Keratinocyte (primary cell): ENCODE measurements at regions not wholly inside any gene's neighbourhood (a gene's known extent, or its start where the extent isn't known, plus 50 kb on each side); places are given as distances from the start of the nearest gene placed in this dataset.

Experiments used
- DNase-seq: peaks from one replicate; pipeline ENCODE4 v3.0.0-alpha.2; 2011; ENCODE audit warnings: low read depth, missing footprints, low spot score
- FAIRE-seq: peaks from 2 replicates; lab custom pipeline; 2011; peaks lifted over from hg19 to GRCh38; lab: Jason Lieb, UNC
- H2AFZ ChIP-seq: 2 replicates; pipeline ENCODE4 v1.6.0; 2012; ENCODE audit warnings: low read length, control low read depth, inconsistent platforms; ENCODE audit not compliant: control insufficient read depth
- H3K27ac ChIP-seq: 2 replicates; pipeline ENCODE4 v1.5.1; 2011; ENCODE audit warnings: low read length; ENCODE audit not compliant: control insufficient read depth, insufficient read depth
- H3K27me3 ChIP-seq: 3 replicates; pipeline ENCODE4 v1.6.0; 2011; ENCODE audit warnings: low read length; ENCODE audit not compliant: control insufficient read depth, insufficient read depth; ENCODE audit errors: extremely low read depth
- H3K36me3 ChIP-seq, 2 experiments: 2 replicates in 1 of 2; 3 replicates in 1 of 2; pipeline ENCODE4 v1.5.1; 2011; ENCODE audit warnings: low read length in 2 of 2, mild to moderate bottlenecking in 1 of 2; ENCODE audit not compliant: control insufficient read depth in 2 of 2, insufficient read depth in 2 of 2; ENCODE audit errors: extremely low read depth in 1 of 2
- H3K4me1 ChIP-seq: 3 replicates; pipeline ENCODE4 v1.5.1; 2011; ENCODE audit warnings: low read length; ENCODE audit not compliant: control insufficient read depth, insufficient read depth; ENCODE audit errors: extremely low read depth
- H3K4me2 ChIP-seq: 3 replicates; pipeline ENCODE4 v1.6.0; 2011; ENCODE audit warnings: low read depth, low read length; ENCODE audit not compliant: control insufficient read depth, insufficient read depth; ENCODE audit errors: extremely low read depth
- H3K4me3 ChIP-seq, 3 experiments: fragments of 200-600 bp in 1 of 3; sonication (generic) in 1 of 3; 2 replicates in 2 of 3; 3 replicates in 1 of 3; pipeline ENCODE4 v1.5.1; 2011 to 2016; ENCODE audit warnings: low read length in 3 of 3, mild to moderate bottlenecking in 3 of 3, control low read depth in 2 of 3, inconsistent platforms in 1 of 3, low read depth in 1 of 3, mixed read lengths in 1 of 3, mixed run types in 1 of 3, moderate library complexity in 1 of 3; ENCODE audit not compliant: control insufficient read depth in 2 of 3, insufficient read depth in 2 of 3; ENCODE audit errors: extremely low read depth in 1 of 3
- H3K79me2 ChIP-seq: 2 replicates; pipeline ENCODE4 v1.6.0; 2012; ENCODE audit warnings: low read length; ENCODE audit not compliant: control insufficient read depth, insufficient read depth
- H3K9ac ChIP-seq: 3 replicates; pipeline ENCODE4 v1.6.0; 2011; ENCODE audit warnings: low read length; ENCODE audit not compliant: control insufficient read depth, insufficient read depth; ENCODE audit errors: extremely low read depth
- H3K9me1 ChIP-seq: 3 replicates; pipeline ENCODE4 v1.6.0; 2011; ENCODE audit warnings: low read length; ENCODE audit not compliant: control insufficient read depth, insufficient read depth; ENCODE audit errors: extremely low read depth
- H3K9me3 ChIP-seq: 2 replicates; pipeline ENCODE4 v1.5.1; 2012; ENCODE audit warnings: low read depth, low read length; ENCODE audit not compliant: control insufficient read depth
- H4K20me1 ChIP-seq: 3 replicates; pipeline ENCODE4 v1.6.0; 2011; ENCODE audit warnings: low read length; ENCODE audit not compliant: control insufficient read depth, insufficient read depth; ENCODE audit errors: extremely low read depth
- EZH2 ChIP-seq: IDR thresholded peaks from one replicate; pipeline ENCODE4 v1.6.1; 2012; ENCODE audit warnings: inconsistent platforms, mild to moderate bottlenecking, low read length, moderate library complexity
- dilution Hi-C: fragments of 300-500 bp; cut with MboI; formaldehyde crosslinking; loops from one replicate; pipeline ENCODE4 v1.7.0; 2020; ENCODE audit warnings: low sequenced_read_pairs; ENCODE audit not compliant: extremely low pct_ligation_motif_present
- TF ChIP-seq, protein P1 (sequence below), 3 experiments: IDR thresholded peaks in 1 of 3; conservative IDR thresholded peaks in 1 of 3; optimal IDR thresholded peaks in 1 of 3; 2 replicates in 2 of 3; 3 replicates in 1 of 3; pipeline versions ENCODE3 to v1.5.1; 2011; ENCODE audit warnings: low read length in 3 of 3, mild to moderate bottlenecking in 3 of 3, moderate library complexity in 2 of 3, control low read depth in 1 of 3, inconsistent platforms in 1 of 3; ENCODE audit not compliant: insufficient read depth in 2 of 3; ENCODE audit errors: extremely low read depth in 1 of 3

DNA sequence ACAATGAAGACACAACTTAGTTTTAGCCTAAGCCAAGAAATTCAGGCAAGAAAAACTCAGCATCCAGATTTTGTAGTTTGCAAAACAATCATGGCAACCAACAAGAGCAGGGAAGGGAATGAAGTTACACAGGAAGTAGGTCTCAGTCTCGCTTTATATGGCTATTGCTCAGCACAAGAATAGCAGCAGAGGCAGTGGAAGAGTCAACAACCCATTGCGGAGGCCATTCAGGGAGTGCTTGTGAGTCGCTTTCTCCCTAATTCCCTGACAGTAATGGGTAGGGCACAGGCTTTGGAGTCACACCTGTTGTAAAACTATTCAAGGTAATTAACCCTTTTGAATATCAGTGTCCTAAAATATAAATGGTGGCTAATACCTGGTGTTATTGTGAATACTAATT, 238.5 kb downstream of the HDGFL1 start:
- no peaks in the 10 kb centered on the region for H4K20me1 ChIP-seq
- no peaks in the 10 kb centered on the region for H3K36me3 ChIP-seq
- H3K9me3 ChIP-seq: no peaks in the 10 kb centered on the region
- H3K9me1 ChIP-seq: no peaks in the 10 kb centered on the region
- no peak overlapping the region for H3K9ac ChIP-seq
- H3K27ac ChIP-seq: no peak overlapping the region
- no peak overlapping the region for H2AFZ ChIP-seq
- no peaks in the 10 kb centered on the region for H3K79me2 ChIP-seq
- no peak overlapping the region for H3K4me2 ChIP-seq
- FAIRE-seq: no peak
- H3K4me3 ChIP-seq: no peak overlapping the region
- no peaks in the 10 kb centered on the region for H3K27me3 ChIP-seq
- DNase-seq: no peak
- H3K4me1 ChIP-seq: no peaks in the 10 kb centered on the region
- no peak for TF ChIP-seq EZH2
- TF ChIP-seq, protein P1, sequence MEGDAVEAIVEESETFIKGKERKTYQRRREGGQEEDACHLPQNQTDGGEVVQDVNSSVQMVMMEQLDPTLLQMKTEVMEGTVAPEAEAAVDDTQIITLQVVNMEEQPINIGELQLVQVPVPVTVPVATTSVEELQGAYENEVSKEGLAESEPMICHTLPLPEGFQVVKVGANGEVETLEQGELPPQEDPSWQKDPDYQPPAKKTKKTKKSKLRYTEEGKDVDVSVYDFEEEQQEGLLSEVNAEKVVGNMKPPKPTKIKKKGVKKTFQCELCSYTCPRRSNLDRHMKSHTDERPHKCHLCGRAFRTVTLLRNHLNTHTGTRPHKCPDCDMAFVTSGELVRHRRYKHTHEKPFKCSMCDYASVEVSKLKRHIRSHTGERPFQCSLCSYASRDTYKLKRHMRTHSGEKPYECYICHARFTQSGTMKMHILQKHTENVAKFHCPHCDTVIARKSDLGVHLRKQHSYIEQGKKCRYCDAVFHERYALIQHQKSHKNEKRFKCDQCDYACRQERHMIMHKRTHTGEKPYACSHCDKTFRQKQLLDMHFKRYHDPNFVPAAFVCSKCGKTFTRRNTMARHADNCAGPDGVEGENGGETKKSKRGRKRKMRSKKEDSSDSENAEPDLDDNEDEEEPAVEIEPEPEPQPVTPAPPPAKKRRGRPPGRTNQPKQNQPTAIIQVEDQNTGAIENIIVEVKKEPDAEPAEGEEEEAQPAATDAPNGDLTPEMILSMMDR (optimal IDR thresholded peaks at IDR 0.05 in 1 of 3, IDR thresholded peaks at IDR 0.05 in 1 of 3, conservative IDR thresholded peaks at IDR 0.05 in 1 of 3; ENCODE audit: extremely low read depth in 1 of 3, insufficient read depth in 2 of 3, low read length in 3 of 3): no peak
- dilution Hi-C loops: no loop called here

DNA sequence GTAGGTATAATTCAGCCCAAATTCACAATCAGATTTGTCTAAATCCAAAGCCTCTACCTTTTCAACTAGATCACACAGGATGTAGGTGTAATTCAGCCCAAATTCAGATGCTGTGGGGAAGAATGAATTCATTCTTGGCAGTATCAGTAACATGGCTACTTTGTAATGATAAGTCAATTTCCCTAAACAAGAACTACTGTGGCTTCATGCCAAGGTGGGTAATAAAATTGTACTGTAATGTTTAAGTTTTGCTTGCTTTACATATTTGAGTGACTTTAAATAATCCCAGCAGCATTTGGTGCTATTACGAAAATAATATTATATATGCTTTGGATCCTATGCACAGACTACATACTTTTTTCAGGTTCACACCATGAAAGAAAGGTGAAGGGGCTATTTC, 239.1 kb downstream of the HDGFL1 start:
- no peaks in the 10 kb centered on the region for H3K36me3 ChIP-seq
- H3K9ac ChIP-seq: no peak overlapping the region
- dilution Hi-C loops: no loop called here
- no peaks in the 10 kb centered on the region for H3K79me2 ChIP-seq
- FAIRE-seq (no peak), DNase-seq (no peak)
- no peaks in the 10 kb centered on the region for H4K20me1 ChIP-seq
- no peaks in the 10 kb centered on the region for H3K27me3 ChIP-seq
- no peak overlapping the region for H3K4me3 ChIP-seq
- no peaks in the 10 kb centered on the region for H3K9me3 ChIP-seq
- TF ChIP-seq, protein P1 (optimal IDR thresholded peaks at IDR 0.05 in 1 of 3, IDR thresholded peaks at IDR 0.05 in 1 of 3, conservative IDR thresholded peaks at IDR 0.05 in 1 of 3; ENCODE audit: extremely low read depth in 1 of 3, insufficient read depth in 2 of 3, low read length in 3 of 3): no peak
- no peak for TF ChIP-seq EZH2
- no peaks in the 10 kb centered on the region for H3K4me1 ChIP-seq
- H3K4me2 ChIP-seq: no peak overlapping the region
- no peak overlapping the region for H2AFZ ChIP-seq
- no peaks in the 10 kb centered on the region for H3K9me1 ChIP-seq
- no peak overlapping the region for H3K27ac ChIP-seq
